HepG2 (cell line): ENCODE measurements at regions not wholly inside any gene's neighbourhood (a gene's known extent, or its start where the extent isn't known, plus 50 kb on each side); places are given as distances from the start of the nearest gene placed in this dataset.

Experiments
- ATAC-seq: fragments of 200-7000 bp; cut with Tn5 transposase; 3 replicates; pipeline ENCODE4 v1.9.1; 2020; ENCODE audit warnings: mild to moderate bottlenecking, moderate library complexity
- BruUV-seq: library from RNA; stranded (reverse); fragments of 400-500 nt; replicated peaks from 2 replicates; lab custom pipeline; 2021; lab: Mats Ljungman, UMichigan
- CTCF ChIA-PET: fragments of 300-600 bp; formaldehyde crosslinking; extraction: SDS; loops from one replicate; lab custom pipeline; 2021; ENCODE audit warnings: low total read pairs, inconsistent platforms, low intra/inter-chr PET ratio; lab: Yijun Ruan, JAX
- POLR2A ChIA-PET: fragments of 350-600 bp; sonication (Branson Sonifier 250); formaldehyde crosslinking; loops from one replicate; lab custom pipeline; 2020; ENCODE audit warnings: antibody characterized with exemption, inconsistent platforms; lab: Yijun Ruan, JAX
- DNase-seq: peaks from one replicate; pipeline ENCODE4 v3.0.0-alpha.2; 2015; ENCODE audit warnings: low spot score
- FAIRE-seq: peaks from 3 replicates; lab custom pipeline; 2011; peaks lifted over from hg19 to GRCh38; lab: Jason Lieb, UNC
- H2AFZ ChIP-seq: one replicate; pipeline ENCODE4 v1.6.1; 2011; ENCODE audit warnings: low read length, inconsistent platforms
- H3K27ac ChIP-seq: fragments of 300-600 bp; 3 replicates; pipeline ENCODE4 v1.8.0; 2011; ENCODE audit warnings: mixed run types, mild to moderate bottlenecking, mixed read lengths, low read length, inconsistent platforms; ENCODE audit not compliant: insufficient read depth; ENCODE audit errors: extremely low read length
- H3K27me3 ChIP-seq, 2 experiments: fragments of 200-600 bp in 1 of 2; 2 replicates in 1 of 2; 3 replicates in 1 of 2; pipeline versions ENCODE4 v1.6.0 to v1.8.0; 2011; ENCODE audit warnings: low read length in 2 of 2, mild to moderate bottlenecking in 2 of 2, moderate library complexity in 2 of 2, inconsistent platforms in 1 of 2; ENCODE audit not compliant: insufficient read depth in 2 of 2, control insufficient read depth in 1 of 2
- H3K36me3 ChIP-seq, 2 experiments: fragments of 200-600 bp in 1 of 2; replicated peaks in 1 of 2; 2 replicates in 1 of 2; 3 replicates in 1 of 2; pipeline versions ENCODE4 v1.5.1 to v1.8.0; 2011; ENCODE audit warnings: low read length in 2 of 2, inconsistent platforms in 1 of 2; ENCODE audit not compliant: insufficient read depth in 2 of 2, control insufficient read depth in 1 of 2
- H3K4me1 ChIP-seq: 2 replicates; pipeline ENCODE4 v1.5.1; 2012; ENCODE audit warnings: low read length, inconsistent platforms; ENCODE audit not compliant: insufficient read depth
- H3K4me2 ChIP-seq: 2 replicates; pipeline ENCODE4 v1.6.0; 2011; ENCODE audit warnings: low read depth, low read length, inconsistent platforms
- H3K4me3 ChIP-seq, 3 experiments: fragments of 200-600 bp in 1 of 3; sonication (generic), shearing (Covaris generic) in 1 of 3; replicated peaks in 1 of 3; 2 replicates each; pipeline ENCODE4 v1.5.1; 2011 to 2016; ENCODE audit warnings: low read length in 3 of 3, inconsistent platforms in 2 of 3, low read depth in 2 of 3, mild to moderate bottlenecking in 2 of 3, control low read depth in 1 of 3, mixed read lengths in 1 of 3; ENCODE audit not compliant: insufficient read depth in 1 of 3
- H3K79me2 ChIP-seq: one replicate; pipeline ENCODE4 v1.6.1; 2011; ENCODE audit warnings: low read length, inconsistent platforms; ENCODE audit not compliant: insufficient read depth
- H3K9ac ChIP-seq: 2 replicates; pipeline ENCODE4 v1.6.0; 2011; ENCODE audit warnings: mild to moderate bottlenecking, low read depth, low read length, inconsistent platforms; ENCODE audit not compliant: insufficient read depth
- H3K9me3 ChIP-seq: 2 replicates; pipeline ENCODE4 v1.5.1; 2012; ENCODE audit warnings: mild to moderate bottlenecking, low read length
- H4K20me1 ChIP-seq: 2 replicates; pipeline ENCODE4 v1.6.0; 2011; ENCODE audit warnings: inconsistent platforms, mild to moderate bottlenecking, low read length, moderate library complexity; ENCODE audit not compliant: insufficient read depth
- AFF4 ChIP-seq: sonication (generic); formaldehyde crosslinking; IDR thresholded peaks from 2 replicates; pipeline ENCODE4 v1.4.0; 2020; ENCODE audit warnings: missing genetic modification reagents
- ATF2 ChIP-seq: sonication (generic); formaldehyde crosslinking; IDR thresholded peaks from 2 replicates; pipeline ENCODE4 v1.4.0; 2020; ENCODE audit warnings: missing genetic modification reagents
- CSRNP2 ChIP-seq: sonication (generic); formaldehyde crosslinking; conservative IDR thresholded peaks from 2 replicates; pipeline ENCODE4 v1.8.0; 2022; ENCODE audit warnings: low read depth, missing genetic modification reagents
- EHMT2 ChIP-seq: fragments of 200-600 bp; sonication (generic); IDR thresholded peaks from 2 replicates; pipeline ENCODE4 v1.7.0; 2017; ENCODE audit warnings: antibody characterized with exemption, low read depth, low read length, borderline replicate concordance
- HBP1 ChIP-seq: IDR thresholded peaks from 2 replicates; pipeline ENCODE4 v1.6.1; 2016; ENCODE audit warnings: low read depth, control low read depth
- KAT2B ChIP-seq: fragments of 150-350 bp; IDR thresholded peaks from 2 replicates; pipeline ENCODE4 v1.6.1; 2014; ENCODE audit warnings: low read depth, low read length, borderline replicate concordance
- MAF1 ChIP-seq: sonication (generic); formaldehyde crosslinking; IDR thresholded peaks from 2 replicates; pipeline ENCODE4 v1.5.0; 2020; ENCODE audit warnings: missing genetic modification reagents, borderline replicate concordance
- MAFG ChIP-seq: sonication (generic); formaldehyde crosslinking; IDR thresholded peaks from 2 replicates; pipeline ENCODE4 v1.5.1; 2020; ENCODE audit warnings: mild to moderate bottlenecking, missing genetic modification reagents
- MATR3 ChIP-seq: sonication (generic); formaldehyde crosslinking; IDR thresholded peaks from 2 replicates; pipeline ENCODE4 v1.4.0; 2020; ENCODE audit warnings: missing genetic modification reagents
- MAX ChIP-seq: IDR thresholded peaks from 2 replicates; pipeline ENCODE4 v1.6.1; 2012; ENCODE audit warnings: inconsistent platforms
- MIXL1 ChIP-seq: IDR thresholded peaks from 2 replicates; pipeline ENCODE4 v1.6.1; 2016
- NFRKB ChIP-seq: fragments of 450-650 bp; IDR thresholded peaks from 2 replicates; pipeline ENCODE4 v1.6.1; 2017
- NR2F1 ChIP-seq, 2 experiments: fragments of 450-650 bp in 1 of 2; formaldehyde crosslinking in 1 of 2; IDR thresholded peaks; 2 replicates each; pipeline versions ENCODE4 v1.5.0 to v1.6.1; 2016 to 2020; ENCODE audit warnings: mild to moderate bottlenecking in 1 of 2, missing compliant biosample characterization in 1 of 2, missing genetic modification reagents in 1 of 2, moderate library complexity in 1 of 2
- SNAPC2 ChIP-seq: sonication (generic); formaldehyde crosslinking; IDR thresholded peaks from 2 replicates; pipeline ENCODE4 v1.8.1; 2022; ENCODE audit warnings: mild to moderate bottlenecking, missing genetic modification reagents
- ZBTB26 ChIP-seq: IDR thresholded peaks from 2 replicates; pipeline ENCODE4 v1.6.1; 2016; ENCODE audit warnings: missing compliant biosample characterization, missing genetic modification reagents, borderline replicate concordance
- ZNF124 ChIP-seq: sonication (generic); formaldehyde crosslinking; IDR thresholded peaks from 2 replicates; pipeline ENCODE4 v1.4.0; 2020; ENCODE audit warnings: missing genetic modification reagents
- ZNF20 ChIP-seq: sonication (generic); formaldehyde crosslinking; IDR thresholded peaks from 2 replicates; pipeline ENCODE4 v1.4.0; 2020; ENCODE audit warnings: mild to moderate bottlenecking, moderate library complexity, missing genetic modification reagents
- WGBS: methylation state at CpG from one replicate; pipeline ENCODE4 v1.1.6; 2017; ENCODE audit warnings: low lambda C conversion rate; 5-methylcytosine and 5-hydroxymethylcytosine counted together
- in situ Hi-C: cut with HindIII; loops from 2 replicates; pipeline ENCODE4 v1.10.0; 2017; ENCODE audit warnings: low pct_unique_long_range_greater_than_20kb; ENCODE audit not compliant: extremely low pct_ligation_motif_present
- intact Hi-C: fragments of 100-400 bp; cut with micrococcal nuclease; formaldehyde crosslinking; loops from one replicate; pipeline ENCODE4 v1.10.0; 2022; ENCODE audit not compliant: unreplicated experiment

GRCh38 chr14:81729622-81730021 is 196.0 kb upstream of the SEL1L start:
- no peaks in the 10 kb centered on the region for H4K20me1 ChIP-seq
- no peak overlapping the region for H3K4me2 ChIP-seq
- H3K9me3 ChIP-seq: no peaks in the 10 kb centered on the region
- no peaks in the 10 kb centered on the region for H3K36me3 ChIP-seq
- no peak overlapping the region for H3K9ac ChIP-seq
- ChIA-PET POLR2A (no interaction called here), CTCF (no interaction called here)
- no peak for FAIRE-seq
- intact Hi-C loops: no loop called here
- no peak for DNase-seq
- no peak for ATAC-seq
- no peak overlapping the region for H3K4me3 ChIP-seq
- no peaks in the 10 kb centered on the region for H3K79me2 ChIP-seq
- no TSS peak for BruUV-seq
- in situ Hi-C loops: no loop called here
- no peaks in the 10 kb centered on the region for H3K4me1 ChIP-seq
- no peak overlapping the region for H2AFZ ChIP-seq
- WGBS: 31% methylated on average over 3 of the region's 3 CpGs
- H3K27ac ChIP-seq: no peak overlapping the region
- no peaks in the 10 kb centered on the region for H3K27me3 ChIP-seq
- TF ChIP-seq MAX: no peak
- no peak for TF ChIP-seq SNAPC2 (CRISPR knock-in tag)
- TF ChIP-seq MIXL1 (CRISPR knock-in tag): no peak
- TF ChIP-seq ATF2 (CRISPR knock-in tag): no peak
- TF ChIP-seq NFRKB: no peak
- TF ChIP-seq ZBTB26 (CRISPR knock-in tag): no peak
- TF ChIP-seq ZNF124 (CRISPR knock-in tag): no peak
- TF ChIP-seq AFF4 (CRISPR knock-in tag): no peak
- no peak for TF ChIP-seq MAFG (CRISPR knock-in tag)
- no peak for TF ChIP-seq MAF1
- no peak for TF ChIP-seq EHMT2
- TF ChIP-seq KAT2B: no peak
- no peak for TF ChIP-seq NR2F1 (CRISPR knock-in tag; IDR thresholded peaks at IDR 0.05)
- TF ChIP-seq CSRNP2 (CRISPR knock-in tag): no peak
- no peak for TF ChIP-seq MATR3 (CRISPR knock-in tag)
- no peak for TF ChIP-seq ZNF20 (CRISPR knock-in tag)
- TF ChIP-seq HBP1 (CRISPR knock-in tag): no peak
